SK-N-SH (cell line): ENCODE measurements at regions not wholly inside any gene's neighbourhood (a gene's known extent, or its start where the extent isn't known, plus 50 kb on each side); places are given as distances from the start of the nearest gene placed in this dataset.

Experiments
- CTCF ChIP-seq: fragments of 200-600 bp; sonication (generic); IDR thresholded peaks from 2 replicates; pipeline ENCODE4 v1.6.1; 2017; ENCODE audit warnings: antibody characterized with exemption, mild to moderate bottlenecking, moderate library complexity
- ELF1 ChIP-seq: IDR thresholded peaks from 2 replicates; pipeline ENCODE4 v1.4.0; 2012
- POLR2AphosphoS5 ChIP-seq: IDR thresholded peaks from 2 replicates; pipeline ENCODE4 v1.6.1; 2012; ENCODE audit warnings: low read depth, low read length

GRCh38 chr9:82254646-82255367 lies 266.2 kb downstream of the SPATA31D1 start:
- TF ChIP-seq POLR2AphosphoS5 (no peak), CTCF (no peak), ELF1 (no peak)
